Epithelial cell of esophagus (primary cell): ENCODE measurements at regions not wholly inside any gene's neighbourhood (a gene's known extent, or its start where the extent isn't known, plus 50 kb on each side); places are given as distances from the start of the nearest gene placed in this dataset.

Experiments used
- DNase-seq: peaks from one replicate; pipeline ENCODE4 v3.0.0; 2010; ENCODE audit warnings: low read depth
- H3K4me3 ChIP-seq: 2 replicates; pipeline ENCODE4 v1.5.1; 2011; ENCODE audit warnings: mild to moderate bottlenecking, low read length, control low read depth
- TF ChIP-seq, protein P1 (sequence below): IDR thresholded peaks from 2 replicates; pipeline ENCODE4 v1.5.1; 2011; ENCODE audit warnings: low read depth, mild to moderate bottlenecking, low read length, control low read depth, inconsistent platforms; ENCODE audit not compliant: insufficient read depth; ENCODE audit errors: missing control alignments

DNA sequence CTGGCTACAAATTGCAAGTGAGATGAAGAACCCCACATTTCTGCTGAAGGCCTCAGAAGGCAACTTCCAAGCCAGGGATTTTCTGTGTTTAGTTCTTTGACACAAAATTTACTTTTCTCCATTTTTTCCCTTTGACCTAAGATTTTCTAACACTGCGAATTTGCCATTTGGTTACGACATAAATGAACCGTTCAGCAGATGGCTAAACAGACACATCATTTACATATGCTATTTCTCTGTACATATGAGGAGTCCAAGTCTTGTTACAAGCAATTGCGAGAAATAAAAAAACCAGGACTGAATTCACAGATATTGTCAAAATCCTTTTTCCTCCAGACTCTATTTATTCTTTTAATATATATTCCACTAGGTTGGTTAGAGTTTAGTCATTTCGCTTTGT is 978.6 kb downstream of the NLGN4X start:
- DNase-seq, result no peak
- TF ChIP-seq, protein P1, sequence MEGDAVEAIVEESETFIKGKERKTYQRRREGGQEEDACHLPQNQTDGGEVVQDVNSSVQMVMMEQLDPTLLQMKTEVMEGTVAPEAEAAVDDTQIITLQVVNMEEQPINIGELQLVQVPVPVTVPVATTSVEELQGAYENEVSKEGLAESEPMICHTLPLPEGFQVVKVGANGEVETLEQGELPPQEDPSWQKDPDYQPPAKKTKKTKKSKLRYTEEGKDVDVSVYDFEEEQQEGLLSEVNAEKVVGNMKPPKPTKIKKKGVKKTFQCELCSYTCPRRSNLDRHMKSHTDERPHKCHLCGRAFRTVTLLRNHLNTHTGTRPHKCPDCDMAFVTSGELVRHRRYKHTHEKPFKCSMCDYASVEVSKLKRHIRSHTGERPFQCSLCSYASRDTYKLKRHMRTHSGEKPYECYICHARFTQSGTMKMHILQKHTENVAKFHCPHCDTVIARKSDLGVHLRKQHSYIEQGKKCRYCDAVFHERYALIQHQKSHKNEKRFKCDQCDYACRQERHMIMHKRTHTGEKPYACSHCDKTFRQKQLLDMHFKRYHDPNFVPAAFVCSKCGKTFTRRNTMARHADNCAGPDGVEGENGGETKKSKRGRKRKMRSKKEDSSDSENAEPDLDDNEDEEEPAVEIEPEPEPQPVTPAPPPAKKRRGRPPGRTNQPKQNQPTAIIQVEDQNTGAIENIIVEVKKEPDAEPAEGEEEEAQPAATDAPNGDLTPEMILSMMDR, result no peak
- H3K4me3 ChIP-seq, result no peak overlapping the region

DNA sequence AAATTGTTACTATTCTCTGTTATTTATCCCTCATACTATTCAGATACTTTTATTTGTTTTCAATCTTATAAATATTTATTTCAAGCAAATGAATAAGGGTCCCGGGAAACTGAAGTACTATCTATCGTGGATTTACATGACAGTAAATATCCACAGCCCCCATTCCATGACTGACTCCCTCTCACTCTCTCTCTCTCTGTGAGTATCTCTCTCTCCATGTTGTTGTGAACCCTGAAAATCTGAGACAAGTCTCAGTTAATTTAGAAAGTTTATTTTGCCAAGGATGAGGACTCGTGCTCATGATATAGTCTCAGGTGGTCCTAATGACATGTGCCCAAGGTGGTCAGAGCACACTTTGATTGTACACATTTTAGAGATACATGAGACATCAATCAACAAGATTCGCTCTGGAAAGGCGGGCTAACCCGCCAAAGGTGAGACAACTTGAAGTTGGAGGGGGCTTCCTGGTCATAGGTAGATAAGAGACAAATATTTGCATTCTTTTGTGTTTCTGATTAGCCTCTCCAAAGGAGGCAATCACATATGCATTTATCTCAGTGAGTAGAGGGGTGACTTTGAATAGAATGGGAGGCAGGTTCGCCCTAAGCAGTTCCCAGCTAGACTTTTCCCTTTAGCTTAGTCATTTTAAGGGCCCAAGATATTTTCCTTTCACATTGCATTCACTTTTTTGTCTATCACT is 986.4 kb downstream of the NLGN4X start:
- no peak for DNase-seq
- TF ChIP-seq, protein P1, result no peak
- no peak overlapping the region for H3K4me3 ChIP-seq

DNA sequence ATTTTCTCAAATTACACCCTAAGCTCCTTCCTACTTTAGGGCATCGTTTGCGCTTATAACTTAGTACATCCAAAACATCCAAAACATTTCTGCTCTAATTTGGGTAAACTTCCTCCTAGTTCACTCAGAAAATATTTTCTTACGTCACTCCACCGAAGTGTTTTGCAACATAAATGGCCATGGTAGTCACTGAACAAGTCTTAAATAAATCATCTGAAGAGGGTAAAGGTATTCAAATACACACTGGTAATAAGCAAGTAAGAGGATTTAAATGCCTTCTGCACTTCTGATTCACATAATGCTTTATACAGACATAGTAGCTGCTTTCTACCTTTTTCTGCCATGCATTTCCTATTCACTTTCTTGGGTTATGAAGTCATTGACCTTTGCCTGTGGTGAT is 991.9 kb downstream of the NLGN4X start:
- TF ChIP-seq, protein P1, result no peak
- DNase-seq, result no peak
- no peak overlapping the region for H3K4me3 ChIP-seq

DNA sequence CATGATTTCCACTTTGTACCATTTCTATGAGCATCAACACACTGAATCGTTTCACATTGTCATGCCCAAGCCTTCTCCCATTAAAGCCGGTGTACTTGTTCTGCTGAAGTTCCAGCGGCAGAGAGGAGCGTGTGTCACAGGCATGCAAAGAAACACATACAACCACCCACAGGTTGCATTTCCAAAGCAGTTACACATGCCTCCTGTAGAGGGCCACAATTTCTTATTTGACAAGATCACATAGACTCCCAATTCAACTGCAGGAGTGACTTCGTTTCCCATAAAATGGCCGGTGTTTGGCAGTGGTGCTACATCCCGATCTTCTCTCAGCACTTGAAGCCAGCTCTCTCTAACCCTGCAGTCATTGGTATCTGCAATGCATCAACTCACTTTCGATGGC is 992.6 kb downstream of the NLGN4X start:
- no peak overlapping the region for H3K4me3 ChIP-seq
- DNase-seq, result no peak
- TF ChIP-seq, protein P1, result no peak

DNA sequence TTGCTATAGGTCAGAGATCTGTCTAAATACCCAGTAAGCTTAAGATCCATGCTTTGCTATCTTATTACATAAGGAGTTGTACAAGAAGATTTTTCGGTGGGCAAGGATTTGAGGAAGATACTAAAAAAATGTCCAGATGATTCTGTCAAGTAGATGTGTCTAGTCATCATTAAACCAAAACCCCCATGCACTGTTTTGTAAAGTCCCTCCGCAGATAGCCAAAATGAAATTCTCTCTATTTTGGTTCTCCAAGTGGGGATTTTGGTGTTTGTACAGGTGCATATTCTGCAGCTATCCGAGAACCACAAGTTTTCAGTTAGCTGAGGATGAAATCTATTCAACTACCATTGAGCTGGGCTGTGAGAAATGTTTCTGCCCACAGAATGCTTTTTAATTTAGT is 994.8 kb downstream of the NLGN4X start:
- no peak overlapping the region for H3K4me3 ChIP-seq
- TF ChIP-seq, protein P1, result no peak
- DNase-seq, result no peak

DNA sequence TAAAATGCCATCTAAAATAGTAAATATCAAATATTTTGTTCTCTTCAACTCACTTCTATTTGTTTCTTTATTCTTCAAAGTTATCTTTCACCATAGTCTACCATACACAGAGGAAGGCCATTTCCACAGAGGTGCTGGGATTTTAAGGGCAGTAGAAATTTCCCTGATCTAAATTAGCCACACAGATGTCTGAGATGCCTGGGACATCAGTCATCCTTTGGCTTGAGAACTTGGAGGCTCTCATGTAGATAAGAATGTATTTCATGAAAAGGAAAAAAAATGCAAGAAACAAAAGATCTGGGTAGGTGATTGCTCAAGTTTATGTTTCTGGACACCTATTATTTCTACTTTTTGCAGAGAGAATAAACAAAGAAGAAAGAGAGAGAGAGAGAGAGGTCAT is 1008.2 kb downstream of the NLGN4X start:
- H3K4me3 ChIP-seq, result no peak overlapping the region
- DNase-seq, result no peak
- TF ChIP-seq, protein P1, result no peak

DNA sequence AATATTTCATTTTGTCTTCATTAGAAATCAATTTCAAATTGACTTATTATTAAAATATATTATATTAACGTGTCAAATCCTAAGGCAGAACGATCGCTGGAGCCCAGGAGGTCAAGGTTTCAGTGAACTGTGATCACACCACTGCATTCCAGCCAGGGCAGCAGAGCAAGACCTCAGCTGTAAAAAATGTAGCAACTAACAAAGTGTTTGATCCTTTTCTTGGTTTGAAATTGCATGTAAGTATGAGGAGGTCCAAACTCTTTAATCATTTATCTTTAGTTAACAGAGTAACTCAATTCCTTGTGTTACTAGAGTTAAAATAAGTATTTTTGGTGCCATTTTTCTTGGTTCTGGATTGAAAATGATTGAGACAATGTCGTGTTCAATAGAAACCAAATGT is 1033.9 kb downstream of the NLGN4X start:
- H3K4me3 ChIP-seq, result no peak overlapping the region
- TF ChIP-seq, protein P1, result no peak
- DNase-seq, result no peak
